Keratinocyte (primary cell): ENCODE measurements at regions not wholly inside any gene's neighbourhood (a gene's known extent, or its start where the extent isn't known, plus 50 kb on each side); places are given as distances from the start of the nearest gene placed in this dataset.

Experiments used
- EZH2 ChIP-seq: IDR thresholded peaks from one replicate; pipeline ENCODE4 v1.6.1; 2012; ENCODE audit warnings: inconsistent platforms, mild to moderate bottlenecking, low read length, moderate library complexity
- TF ChIP-seq, protein P1 (sequence below), 3 experiments: IDR thresholded peaks in 1 of 3; conservative IDR thresholded peaks in 1 of 3; optimal IDR thresholded peaks in 1 of 3; 2 replicates in 2 of 3; 3 replicates in 1 of 3; pipeline versions ENCODE3 to v1.5.1; 2011; ENCODE audit warnings: low read length in 3 of 3, mild to moderate bottlenecking in 3 of 3, moderate library complexity in 2 of 3, control low read depth in 1 of 3, inconsistent platforms in 1 of 3; ENCODE audit not compliant: insufficient read depth in 2 of 3; ENCODE audit errors: extremely low read depth in 1 of 3

DNA sequence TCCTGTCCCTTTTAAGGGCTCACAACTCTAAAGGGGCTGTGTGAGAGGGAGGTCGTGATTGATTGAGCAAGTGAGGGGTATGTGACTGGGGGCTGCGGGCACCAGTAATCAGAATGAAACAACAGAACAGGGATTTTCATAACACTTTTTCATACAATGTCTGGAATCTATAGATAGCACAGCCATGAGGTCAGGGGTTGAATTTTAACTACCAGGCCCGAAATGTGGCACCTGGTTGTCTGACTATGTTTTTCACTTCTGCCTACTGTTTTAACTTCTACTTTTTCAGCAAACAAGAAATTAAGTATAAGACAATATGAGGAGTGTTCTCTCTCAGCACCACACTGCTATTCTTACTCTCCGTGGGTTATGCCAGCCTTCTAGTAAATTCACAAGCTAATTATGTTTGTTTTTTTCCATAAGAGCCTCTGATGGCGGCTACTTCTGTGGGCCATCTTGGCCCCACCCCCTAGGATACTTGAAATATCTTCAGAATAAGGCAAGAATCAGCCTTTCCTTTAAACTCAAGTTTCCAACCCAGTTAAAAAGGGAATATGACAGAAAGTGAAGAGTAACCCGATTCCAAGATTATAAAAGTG, 552.8 kb upstream of the CHORDC1 start:
- TF ChIP-seq, protein P1, sequence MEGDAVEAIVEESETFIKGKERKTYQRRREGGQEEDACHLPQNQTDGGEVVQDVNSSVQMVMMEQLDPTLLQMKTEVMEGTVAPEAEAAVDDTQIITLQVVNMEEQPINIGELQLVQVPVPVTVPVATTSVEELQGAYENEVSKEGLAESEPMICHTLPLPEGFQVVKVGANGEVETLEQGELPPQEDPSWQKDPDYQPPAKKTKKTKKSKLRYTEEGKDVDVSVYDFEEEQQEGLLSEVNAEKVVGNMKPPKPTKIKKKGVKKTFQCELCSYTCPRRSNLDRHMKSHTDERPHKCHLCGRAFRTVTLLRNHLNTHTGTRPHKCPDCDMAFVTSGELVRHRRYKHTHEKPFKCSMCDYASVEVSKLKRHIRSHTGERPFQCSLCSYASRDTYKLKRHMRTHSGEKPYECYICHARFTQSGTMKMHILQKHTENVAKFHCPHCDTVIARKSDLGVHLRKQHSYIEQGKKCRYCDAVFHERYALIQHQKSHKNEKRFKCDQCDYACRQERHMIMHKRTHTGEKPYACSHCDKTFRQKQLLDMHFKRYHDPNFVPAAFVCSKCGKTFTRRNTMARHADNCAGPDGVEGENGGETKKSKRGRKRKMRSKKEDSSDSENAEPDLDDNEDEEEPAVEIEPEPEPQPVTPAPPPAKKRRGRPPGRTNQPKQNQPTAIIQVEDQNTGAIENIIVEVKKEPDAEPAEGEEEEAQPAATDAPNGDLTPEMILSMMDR (optimal IDR thresholded peaks at IDR 0.05 in 1 of 3, IDR thresholded peaks at IDR 0.05 in 1 of 3, conservative IDR thresholded peaks at IDR 0.05 in 1 of 3; ENCODE audit: extremely low read depth in 1 of 3, insufficient read depth in 2 of 3, low read length in 3 of 3) = no peak
- TF ChIP-seq EZH2 = no peak
